GM03348 (cell line): ENCODE measurements at regions not wholly inside any gene's neighbourhood (a gene's known extent, or its start where the extent isn't known, plus 50 kb on each side); places are given as distances from the start of the nearest gene placed in this dataset.

Experiments
- DNase-seq: peaks from one replicate; pipeline ENCODE4 v3.0.0; 2012; ENCODE audit warnings: low spot score

- DNase-seq = no peak
Observed at GRCh38 chr21:15676935-15677334, 52.8 kb upstream of the USP25 start.

- DNase-seq = no peak
Observed at GRCh38 chr21:15679630-15680029, 50.2 kb upstream of the USP25 start.
